A549 (cell line): ENCODE measurements at regions not wholly inside any gene's neighbourhood (a gene's known extent, or its start where the extent isn't known, plus 50 kb on each side); places are given as distances from the start of the nearest gene placed in this dataset.
A peak's percentile ranks its signal among the peaks of the same experiment; 100 is the strongest.
"Not testable (repeated sequence)": the region's sequence is repeated elsewhere in the genome, so short reads cannot be mapped to it uniquely, and the experiment has no call there.

ENCODE experiments used
- ATAC-seq, 2 experiments: fragments of 200-7000 bp in 1 of 2; fragments of >200 bp in 1 of 2; cut with Nextera tagmentation in 1 of 2; cut with Tn5 transposase in 1 of 2; 3 replicates each; pipeline versions ENCODE4 v1.8.0 to v1.9.1; 2018 to 2020; ENCODE audit warnings: mild to moderate bottlenecking in 1 of 2, moderate library complexity in 1 of 2
- CTCF ChIA-PET: fragments of 300-600 bp; sonication (Branson Sonifier 250); formaldehyde crosslinking; extraction: SDS; loops from one replicate; lab custom pipeline; 2021; ENCODE audit warnings: antibody characterized with exemption, inconsistent platforms; lab: Yijun Ruan, JAX
- POLR2A ChIA-PET: fragments of 350-600 bp; formaldehyde crosslinking; extraction: SDS; loops from one replicate; lab custom pipeline; 2021; ENCODE audit warnings: antibody characterized with exemption, inconsistent platforms; lab: Yijun Ruan, JAX
- DNase-seq, 2 experiments: peaks; one replicate each; pipeline versions ENCODE4 v3.0.0 to v3.0.0-alpha.2; 2011 to 2016; ENCODE audit warnings: low read depth in 1 of 2, low spot score in 1 of 2
- FAIRE-seq: peaks from 2 replicates; lab custom pipeline; 2011; peaks lifted over from hg19 to GRCh38; lab: Jason Lieb, UNC
- H3K27ac ChIP-seq, 2 experiments: fragments of >200 bp; sonication (Bioruptor Twin); formaldehyde crosslinking; 3 replicates each; pipeline ENCODE4 v1.5.1; 2016 to 2017
- H3K4me1 ChIP-seq: fragments of >200 bp; sonication (Bioruptor Twin); formaldehyde crosslinking; 3 replicates; pipeline ENCODE4 v1.6.1; 2016
- H3K4me2 ChIP-seq: fragments of >200 bp; sonication (Bioruptor Twin); formaldehyde crosslinking; 3 replicates; pipeline ENCODE4 v1.6.1; 2016
- H3K4me3 ChIP-seq: fragments of >200 bp; sonication (Bioruptor Twin); formaldehyde crosslinking; 3 replicates; pipeline ENCODE4 v1.5.1; 2016
- H3K9me3 ChIP-seq: fragments of >200 bp; sonication (Bioruptor Twin); formaldehyde crosslinking; 3 replicates; pipeline ENCODE4 v1.6.1; 2016
- ATOH8 ChIP-seq: fragments of 250-450 bp; sonication (Bioruptor Pico); IDR thresholded peaks from 2 replicates; pipeline ENCODE4 v1.5.0; 2020; ENCODE audit warnings: low read depth, mild to moderate bottlenecking, moderate library complexity
- CBX2 ChIP-seq: fragments of 200-600 bp; sonication (generic); IDR thresholded peaks from 2 replicates; pipeline ENCODE4 v1.6.1; 2016; ENCODE audit warnings: low read depth, mild to moderate bottlenecking, borderline replicate concordance
- CBX8 ChIP-seq: fragments of 200-600 bp; sonication (generic); IDR thresholded peaks from 2 replicates; pipeline ENCODE4 v1.6.1; 2016
- CHD2 ChIP-seq: fragments of 150-350 bp; IDR thresholded peaks from 2 replicates; pipeline ENCODE4 v1.6.1; 2014; ENCODE audit warnings: low read length; ENCODE audit not compliant: partially characterized antibody
- EP300 ChIP-seq, 2 experiments: fragments of >200 bp; sonication (Bioruptor Twin); formaldehyde crosslinking; IDR thresholded peaks; 2 replicates in 1 of 2; 3 replicates in 1 of 2; pipeline ENCODE4 v1.6.1; 2016 to 2017
- GATA3 ChIP-seq: IDR thresholded peaks from 2 replicates; pipeline ENCODE4 v1.6.1; 2012; ENCODE audit warnings: borderline replicate concordance
- HOXB5 ChIP-seq: fragments of 250-450 bp; sonication (Bioruptor Pico); IDR thresholded peaks from 2 replicates; pipeline ENCODE4 v1.5.0; 2020; ENCODE audit warnings: mild to moderate bottlenecking, moderate library complexity
- JUN ChIP-seq, 2 experiments: fragments of >200 bp; sonication (Bioruptor Twin); formaldehyde crosslinking; IDR thresholded peaks; 2 replicates in 1 of 2; 3 replicates in 1 of 2; pipeline ENCODE4 v1.6.1; 2016 to 2017
- KDM1A ChIP-seq: fragments of 200-600 bp; sonication (generic); IDR thresholded peaks from 2 replicates; pipeline ENCODE4 v1.6.1; 2016; ENCODE audit warnings: low read depth, mild to moderate bottlenecking
- KDM5A ChIP-seq: fragments of 200-600 bp; sonication (generic); IDR thresholded peaks from 2 replicates; pipeline ENCODE4 v1.6.1; 2016; ENCODE audit warnings: antibody characterized with exemption, mild to moderate bottlenecking
- MYC ChIP-seq: IDR thresholded peaks from 2 replicates; pipeline ENCODE4 v1.6.1; 2012; ENCODE audit warnings: mild to moderate bottlenecking, inconsistent platforms, low read length, improper control_type of control experiment, borderline replicate concordance
- NR3C1 ChIP-seq: fragments of >200 bp; sonication (Bioruptor Twin); formaldehyde crosslinking; IDR thresholded peaks from 3 replicates; pipeline ENCODE4 v1.6.1; 2017
- PHF8 ChIP-seq: fragments of 200-600 bp; sonication (generic); IDR thresholded peaks from 2 replicates; pipeline ENCODE4 v1.6.1; 2016; ENCODE audit warnings: low read depth, mild to moderate bottlenecking, antibody characterized with exemption, moderate library complexity, borderline replicate concordance
- POLR2A ChIP-seq: IDR thresholded peaks from 2 replicates; pipeline ENCODE4 v1.6.1; 2012; ENCODE audit warnings: mild to moderate bottlenecking, low read length
- RAD21 ChIP-seq, 2 experiments: fragments of >200 bp in 1 of 2; sonication (Bioruptor Twin) in 1 of 2; formaldehyde crosslinking in 1 of 2; IDR thresholded peaks in 1 of 2; conservative IDR thresholded peaks in 1 of 2; 2 replicates in 1 of 2; 3 replicates in 1 of 2; pipeline ENCODE4 v1.6.1; 2012 to 2018; ENCODE audit warnings: inconsistent platforms in 1 of 2
- RARB ChIP-seq: fragments of 250-450 bp; sonication (Bioruptor Pico); IDR thresholded peaks from 2 replicates; pipeline ENCODE4 v1.8.0; 2021; ENCODE audit warnings: mild to moderate bottlenecking, moderate library complexity
- SMC3 ChIP-seq: fragments of >200 bp; sonication (Bioruptor Twin); formaldehyde crosslinking; IDR thresholded peaks from 3 replicates; pipeline ENCODE4 v1.6.1; 2018; ENCODE audit warnings: inconsistent platforms
- TP53 ChIP-seq: fragments of 250-450 bp; sonication (Bioruptor Pico); IDR thresholded peaks from 2 replicates; pipeline ENCODE4 v1.5.0; 2021; ENCODE audit warnings: mild to moderate bottlenecking, moderate library complexity
- ZFP36 ChIP-seq: fragments of 450-650 bp; IDR thresholded peaks from 2 replicates; pipeline ENCODE4 v1.6.1; 2014; ENCODE audit warnings: borderline replicate concordance; ENCODE audit not compliant: partially characterized antibody
- ZNF302 ChIP-seq: fragments of 250-450 bp; sonication (Bioruptor Pico); IDR thresholded peaks from 2 replicates; pipeline ENCODE4 v1.9.0; 2021; ENCODE audit warnings: inconsistent platforms, mild to moderate bottlenecking, moderate library complexity
- WGBS: methylation state at CpG from one replicate; pipeline ENCODE4 v1.1.6; 2017; ENCODE audit errors: missing lambda C conversion rate; 5-methylcytosine and 5-hydroxymethylcytosine counted together
- TF ChIP-seq, protein P1 (sequence below): fragments of >200 bp; sonication (Bioruptor Twin); formaldehyde crosslinking; IDR thresholded peaks from 3 replicates; pipeline ENCODE4 v1.5.1; 2016
- TF ChIP-seq, protein P2 (sequence below): fragments of >200 bp; sonication (Bioruptor Twin); formaldehyde crosslinking; IDR thresholded peaks from 3 replicates; pipeline ENCODE4 v1.6.1; 2016

- ATAC-seq, H3K27ac ChIP-seq, H3K4me1 ChIP-seq, H3K4me3 ChIP-seq, H3K9me3 ChIP-seq, DNase-seq, H3K4me2 ChIP-seq, FAIRE-seq, CTCF ChIA-PET, POLR2A ChIA-PET: not testable (repeated sequence)
- WGBS: 87% methylated on average over 25 of the region's 25 CpGs
These were observed 68.8 kb upstream of the CRYM start for GRCh38 chr16:21346756-21347491.

DNA sequence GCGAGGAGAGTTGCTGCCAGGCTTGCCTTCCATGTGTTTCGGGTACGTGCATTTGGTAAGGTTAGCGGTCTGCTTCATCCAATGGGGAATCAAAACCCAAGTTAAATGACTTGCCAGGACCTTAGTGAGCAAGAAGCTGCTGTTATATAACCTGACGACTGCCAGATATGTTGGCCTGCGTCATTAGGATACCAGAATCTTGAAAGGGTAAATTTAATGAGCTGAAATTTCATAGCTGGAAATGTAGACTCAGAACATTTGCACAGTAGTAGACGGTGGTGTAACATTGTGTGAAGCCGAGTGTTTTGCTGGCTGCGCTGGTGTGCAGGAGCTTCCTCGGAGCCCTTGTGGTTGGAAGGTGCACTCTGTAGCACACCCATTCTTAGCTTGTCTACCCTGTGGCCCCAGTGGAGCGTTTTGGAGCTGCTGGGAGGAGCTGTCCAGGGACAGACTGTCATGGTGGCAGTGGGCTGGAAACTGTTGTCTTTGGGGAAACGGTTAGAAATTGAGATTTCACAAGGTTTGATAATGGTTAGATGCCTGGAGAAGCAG is 66.3 kb upstream of the CRYM start:
- WGBS: 92% methylated on average over 12 of the region's 12 CpGs
- H3K27ac ChIP-seq, POLR2A ChIA-PET, H3K4me2 ChIP-seq, H3K4me3 ChIP-seq, DNase-seq, FAIRE-seq, CTCF ChIA-PET, H3K4me1 ChIP-seq, H3K9me3 ChIP-seq: not testable (repeated sequence)
- ATAC-seq: peak; percentile 26 to 33; a peak in 2 of 6 replicates

DNA sequence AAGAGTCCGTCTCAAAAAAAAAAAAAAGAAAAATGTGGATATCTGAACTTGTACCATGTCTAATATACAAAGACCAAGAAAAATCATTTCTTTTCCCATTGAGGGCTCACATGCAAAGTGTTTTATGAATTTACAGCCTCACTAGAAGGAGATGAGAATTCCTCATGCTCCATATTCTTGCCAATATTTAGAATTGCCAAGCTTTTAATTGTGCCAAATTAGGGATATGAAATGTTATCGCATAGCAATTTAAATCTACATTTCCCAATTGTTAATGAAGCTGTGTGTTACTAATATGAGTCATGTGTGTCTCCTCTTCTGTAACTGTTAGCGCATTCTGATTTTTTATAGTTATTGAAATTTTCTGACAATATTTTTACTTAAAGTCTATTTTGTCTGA is 63.0 kb upstream of the CRYM start:
- no peak for FAIRE-seq

DNA sequence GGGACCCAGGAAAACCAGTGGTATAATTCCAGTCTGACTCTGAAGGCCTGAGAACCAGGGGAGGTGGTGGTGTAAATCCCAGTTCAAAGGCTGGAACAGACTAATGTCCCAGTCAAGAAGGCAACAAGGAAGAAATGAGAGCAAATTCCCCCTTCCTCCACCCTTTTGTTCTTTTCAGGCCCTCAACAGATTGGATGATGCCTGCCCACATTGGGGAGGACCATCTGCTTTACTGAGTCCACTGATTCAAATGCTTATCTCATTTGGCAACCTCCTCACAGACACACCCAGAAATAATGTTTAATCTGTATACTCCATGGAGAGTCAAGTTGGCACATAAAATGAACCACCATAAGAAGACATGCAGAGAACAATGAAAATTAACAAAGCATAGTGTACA is 61.9 kb upstream of the CRYM start:
- no peaks in the 10 kb centered on the region for H3K4me1 ChIP-seq
- no peak overlapping the region for H3K4me2 ChIP-seq
- TF ChIP-seq, protein P1, sequence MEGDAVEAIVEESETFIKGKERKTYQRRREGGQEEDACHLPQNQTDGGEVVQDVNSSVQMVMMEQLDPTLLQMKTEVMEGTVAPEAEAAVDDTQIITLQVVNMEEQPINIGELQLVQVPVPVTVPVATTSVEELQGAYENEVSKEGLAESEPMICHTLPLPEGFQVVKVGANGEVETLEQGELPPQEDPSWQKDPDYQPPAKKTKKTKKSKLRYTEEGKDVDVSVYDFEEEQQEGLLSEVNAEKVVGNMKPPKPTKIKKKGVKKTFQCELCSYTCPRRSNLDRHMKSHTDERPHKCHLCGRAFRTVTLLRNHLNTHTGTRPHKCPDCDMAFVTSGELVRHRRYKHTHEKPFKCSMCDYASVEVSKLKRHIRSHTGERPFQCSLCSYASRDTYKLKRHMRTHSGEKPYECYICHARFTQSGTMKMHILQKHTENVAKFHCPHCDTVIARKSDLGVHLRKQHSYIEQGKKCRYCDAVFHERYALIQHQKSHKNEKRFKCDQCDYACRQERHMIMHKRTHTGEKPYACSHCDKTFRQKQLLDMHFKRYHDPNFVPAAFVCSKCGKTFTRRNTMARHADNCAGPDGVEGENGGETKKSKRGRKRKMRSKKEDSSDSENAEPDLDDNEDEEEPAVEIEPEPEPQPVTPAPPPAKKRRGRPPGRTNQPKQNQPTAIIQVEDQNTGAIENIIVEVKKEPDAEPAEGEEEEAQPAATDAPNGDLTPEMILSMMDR: no peak
- TF ChIP-seq KDM1A (no peak), POLR2A (no peak), ZFP36 (no peak), PHF8 (no peak), CBX8 (no peak), NR3C1 (no peak), SMC3 (no peak), CBX2 (no peak), EP300 (IDR thresholded peaks at IDR 0.05) (no peak)
- H3K9me3 ChIP-seq: no peaks in the 10 kb centered on the region
- ChIA-PET POLR2A (no interaction called here), CTCF (no interaction called here)
- ATAC-seq: no peak
- no peak for FAIRE-seq
- H3K4me3 ChIP-seq: no peak overlapping the region
- no peak overlapping the region for H3K27ac ChIP-seq
- peak in 1 of 2 experiments; percentile 7 for DNase-seq

More for the DNA sequence above, 63.0 kb upstream of the CRYM start:
- TF ChIP-seq JUN (IDR thresholded peaks at IDR 0.05) (no peak), RAD21 (conservative IDR thresholded peaks at IDR 0.05 in 1 of 2, IDR thresholded peaks at IDR 0.05 in 1 of 2) (no peak), KDM5A (no peak)
- Histone ChIP-seq H3K4me2 (no peak overlapping the region), H3K4me3 (no peak overlapping the region), H3K4me1 (no peaks in the 10 kb centered on the region), H3K27ac (no peak overlapping the region), H3K9me3 (no peaks in the 10 kb centered on the region)
- WGBS: 93% methylated on average over 3 of the region's 3 CpGs
- ChIA-PET CTCF (interaction anchor here (0.7 to 1.4 kb wide), 2 partner anchors 39 to 40 kb away, joined by 3 to 4 read pairs; no protein-coding TSS in a partner anchor), POLR2A (no interaction called here)
- ATAC-seq: no peak
- DNase-seq: no peak

DNA sequence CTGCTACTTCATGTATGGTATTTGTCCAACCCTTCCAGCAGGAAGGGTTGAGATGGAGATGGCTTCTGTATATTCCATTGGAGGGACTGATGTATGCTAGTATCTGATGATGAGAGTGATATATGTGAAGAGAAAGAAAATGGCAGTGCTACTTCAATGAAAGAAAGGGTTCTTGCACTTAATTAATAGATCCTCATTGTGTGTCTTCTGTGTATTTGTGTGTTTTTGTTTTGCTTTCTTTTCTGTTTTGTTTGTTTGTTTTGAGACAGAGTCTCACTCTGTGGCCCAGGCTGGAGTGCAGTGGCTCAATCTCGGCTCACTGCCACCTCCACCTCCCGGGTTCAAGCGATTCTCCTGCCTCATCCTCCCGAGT is 61.2 kb upstream of the CRYM start:
- 83% methylated on average over 4 of the region's 4 CpGs for whole genome bisulfite sequencing
- CTCF ChIA-PET: no interaction called here
- no peak for ATAC-seq

More for the DNA sequence above, 61.2 kb upstream of the CRYM start:
- H3K27ac ChIP-seq: no peak overlapping the region
- no peak for TF ChIP-seq CHD2
- TF ChIP-seq ZNF302: no peak
- TF ChIP-seq RARB: no peak
- TF ChIP-seq NR3C1: no peak
- no peak for TF ChIP-seq TP53 (CRISPR knock-in tag)
- TF ChIP-seq RAD21 (conservative IDR thresholded peaks at IDR 0.05 in 1 of 2, IDR thresholded peaks at IDR 0.05 in 1 of 2): no peak
- no peak for TF ChIP-seq HOXB5 (CRISPR knock-in tag)
- TF ChIP-seq ATOH8 (CRISPR knock-in tag): no peak
- TF ChIP-seq KDM1A: no peak
- no peak for TF ChIP-seq GATA3
- TF ChIP-seq MYC: no peak
- TF ChIP-seq, protein P2, sequence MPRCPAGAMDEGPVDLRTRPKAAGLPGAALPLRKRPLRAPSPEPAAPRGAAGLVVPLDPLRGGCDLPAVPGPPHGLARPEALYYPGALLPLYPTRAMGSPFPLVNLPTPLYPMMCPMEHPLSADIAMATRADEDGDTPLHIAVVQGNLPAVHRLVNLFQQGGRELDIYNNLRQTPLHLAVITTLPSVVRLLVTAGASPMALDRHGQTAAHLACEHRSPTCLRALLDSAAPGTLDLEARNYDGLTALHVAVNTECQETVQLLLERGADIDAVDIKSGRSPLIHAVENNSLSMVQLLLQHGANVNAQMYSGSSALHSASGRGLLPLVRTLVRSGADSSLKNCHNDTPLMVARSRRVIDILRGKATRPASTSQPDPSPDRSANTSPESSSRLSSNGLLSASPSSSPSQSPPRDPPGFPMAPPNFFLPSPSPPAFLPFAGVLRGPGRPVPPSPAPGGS: no peak
- no peak overlapping the region for H3K4me3 ChIP-seq
- no peaks in the 10 kb centered on the region for H3K9me3 ChIP-seq
- FAIRE-seq (no peak), DNase-seq (no peak)
- no peaks in the 10 kb centered on the region for H3K4me1 ChIP-seq
- H3K4me2 ChIP-seq: no peak overlapping the region
- POLR2A ChIA-PET: no interaction called here
